ENCODE measurements at regions not wholly inside any gene's neighbourhood (a gene's known extent, or its start where the extent isn't known, plus 50 kb on each side); places are given as distances from the start of the nearest gene placed in this dataset.

GRCh38 chrX:39827951-39828350 lies 269.8 kb downstream of the BCOR start:
- WGBS (ENCODE audit: insufficient coverage), result 67% methylated on average over 13 of the region's 14 CpGs
- no peak overlapping the region for H3K4me3 ChIP-seq (ENCODE audit: low read length)
- H3K4me1 ChIP-seq (ENCODE audit: control insufficient read depth, insufficient read depth, low read length), result no peaks in the 10 kb centered on the region

DNA sequence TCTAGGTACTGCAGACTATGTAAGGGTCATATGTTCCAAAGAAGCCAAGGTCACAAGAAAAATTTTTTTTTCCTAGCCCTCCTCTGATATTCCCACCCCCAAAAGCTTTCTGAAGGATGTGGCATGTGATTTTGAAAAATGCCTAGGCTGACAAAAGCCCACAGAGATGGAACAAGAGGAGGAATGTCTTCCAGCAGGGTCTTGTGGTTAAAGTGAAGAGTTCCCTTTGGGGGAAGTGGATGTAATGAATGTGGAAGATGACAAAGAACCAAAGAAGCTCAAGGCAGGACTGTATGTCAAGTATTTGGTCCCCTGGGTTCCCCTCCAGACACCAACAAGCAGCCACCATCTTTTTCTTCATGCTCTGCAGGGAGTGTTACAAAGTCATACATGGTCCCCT lies 268.8 kb downstream of the BCOR start:
- H3K27ac ChIP-seq (ENCODE audit: low read length), result no peak overlapping the region
- H3K36me3 ChIP-seq (ENCODE audit: control insufficient read depth, insufficient read depth, low read length), result no peaks in the 10 kb centered on the region
- no peaks in the 10 kb centered on the region for H3K4me1 ChIP-seq (ENCODE audit: control insufficient read depth, insufficient read depth, low read length)
- H3K4me3 ChIP-seq (ENCODE audit: low read length), result no peak overlapping the region
- no peak for DNase-seq
- H3K9me3 ChIP-seq (replicated peaks; ENCODE audit: control insufficient read depth, low read depth, low read length), result no peaks in the 10 kb centered on the region
- peaks cover 53% of the 10 kb centered on the region for H3K27me3 ChIP-seq (ENCODE audit: control insufficient read depth, insufficient read depth, low read length)

More at GRCh38 chrX:39827951-39828350, 269.8 kb downstream of the BCOR start:
- no peak overlapping the region for H3K27ac ChIP-seq (ENCODE audit: low read length)
- no peak for DNase-seq
- no peaks in the 10 kb centered on the region for H3K9me3 ChIP-seq (replicated peaks; ENCODE audit: control insufficient read depth, low read depth, low read length)
- no peaks in the 10 kb centered on the region for H3K36me3 ChIP-seq (ENCODE audit: control insufficient read depth, insufficient read depth, low read length)
- peaks cover 57% of the 10 kb centered on the region for H3K27me3 ChIP-seq (ENCODE audit: control insufficient read depth, insufficient read depth, low read length)

DNA sequence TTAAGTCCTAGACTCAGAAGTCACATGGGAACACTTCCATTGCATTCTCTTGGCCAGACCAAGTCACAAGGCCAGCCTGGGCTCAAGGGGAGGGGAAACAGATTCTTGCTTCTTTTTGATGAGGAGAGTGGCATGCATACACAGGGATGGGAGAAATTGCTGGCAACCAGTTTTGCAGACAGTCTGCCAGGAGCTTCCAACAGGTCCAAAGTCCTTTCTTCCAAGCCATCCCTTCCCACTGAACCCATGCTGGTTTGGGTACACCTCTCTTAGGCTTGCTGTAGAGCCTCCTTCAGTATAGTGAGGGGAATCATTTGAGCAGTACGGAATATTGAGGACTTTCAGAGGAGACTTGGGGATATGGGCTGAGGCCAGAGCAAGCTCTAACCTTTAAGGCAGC lies 267.8 kb downstream of the BCOR start:
- H3K4me3 ChIP-seq (ENCODE audit: low read length), result no peak overlapping the region
- WGBS (ENCODE audit: insufficient coverage), result 100% methylated on average over 1 of the region's 1 CpG
- DNase-seq, result no peak
- no peak overlapping the region for H3K27ac ChIP-seq (ENCODE audit: low read length)
- H3K9me3 ChIP-seq (replicated peaks; ENCODE audit: control insufficient read depth, low read depth, low read length), result no peaks in the 10 kb centered on the region
- H3K4me1 ChIP-seq (ENCODE audit: control insufficient read depth, insufficient read depth, low read length), result no peaks in the 10 kb centered on the region
- H3K27me3 ChIP-seq (ENCODE audit: control insufficient read depth, insufficient read depth, low read length), result peaks cover 50% of the 10 kb centered on the region
- no peaks in the 10 kb centered on the region for H3K36me3 ChIP-seq (ENCODE audit: control insufficient read depth, insufficient read depth, low read length)

DNA sequence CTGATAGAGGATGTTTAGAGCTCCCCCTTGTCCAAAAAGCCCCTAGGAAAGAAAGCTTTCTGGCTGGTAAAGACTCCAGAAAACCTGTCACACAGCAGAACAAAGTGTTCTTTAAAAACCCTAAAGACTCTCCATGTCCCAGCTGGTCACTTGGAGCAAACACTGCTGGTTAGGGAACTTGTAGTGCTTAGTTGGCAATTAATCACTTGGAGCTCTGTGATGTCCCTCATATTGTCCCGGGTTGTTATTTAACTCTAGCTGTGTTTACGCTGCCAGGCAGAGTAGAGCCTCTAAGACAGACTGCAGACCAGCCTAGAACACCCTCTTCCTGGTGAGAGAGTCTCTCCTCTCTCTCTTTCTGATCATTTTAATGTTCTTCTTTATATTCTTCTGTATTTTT lies 267.3 kb downstream of the BCOR start:
- Histone ChIP-seq H3K36me3 (ENCODE audit: control insufficient read depth, insufficient read depth, low read length) (no peaks in the 10 kb centered on the region), H3K27ac (ENCODE audit: low read length) (no peak overlapping the region), H3K9me3 (replicated peaks; ENCODE audit: control insufficient read depth, low read depth, low read length) (no peaks in the 10 kb centered on the region), H3K4me1 (ENCODE audit: control insufficient read depth, insufficient read depth, low read length) (no peaks in the 10 kb centered on the region), H3K27me3 (ENCODE audit: control insufficient read depth, insufficient read depth, low read length) (peaks cover 49% of the 10 kb centered on the region), H3K4me3 (ENCODE audit: low read length) (no peak overlapping the region)
- DNase-seq, result no peak
- no CpG with 5 or more reads among the region's 2 CpGs for WGBS (ENCODE audit: insufficient coverage)

DNA sequence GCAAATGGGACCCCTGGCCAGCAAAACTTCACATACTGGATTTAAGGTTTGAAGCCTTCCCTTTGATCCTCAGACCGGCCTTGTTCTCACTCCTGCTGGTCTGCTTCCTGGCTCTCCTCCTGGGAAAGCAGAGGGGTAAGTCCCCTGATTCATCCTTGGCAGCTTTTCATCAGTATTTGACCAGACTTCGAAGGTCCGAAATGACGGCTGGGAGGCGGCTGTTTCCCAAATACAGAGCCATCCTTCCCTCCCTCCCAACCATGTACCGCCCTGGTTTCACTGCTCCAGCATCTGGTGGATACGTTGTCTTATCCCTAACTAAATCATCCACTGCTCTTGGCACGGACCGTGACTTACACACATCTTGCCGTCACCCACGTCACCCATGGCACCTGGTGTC lies 265.5 kb downstream of the BCOR start:
- peaks cover 49% of the 10 kb centered on the region for H3K27me3 ChIP-seq (ENCODE audit: control insufficient read depth, insufficient read depth, low read length)
- H3K27ac ChIP-seq (ENCODE audit: low read length), result no peak overlapping the region
- H3K9me3 ChIP-seq (replicated peaks; ENCODE audit: control insufficient read depth, low read depth, low read length), result no peaks in the 10 kb centered on the region
- WGBS (ENCODE audit: insufficient coverage), result 45% methylated on average over 9 of the region's 11 CpGs
- no peak overlapping the region for H3K4me3 ChIP-seq (ENCODE audit: low read length)
- H3K4me1 ChIP-seq (ENCODE audit: control insufficient read depth, insufficient read depth, low read length), result peaks cover 3% of the 10 kb centered on the region
- DNase-seq, result no peak
- no peaks in the 10 kb centered on the region for H3K36me3 ChIP-seq (ENCODE audit: control insufficient read depth, insufficient read depth, low read length)

- H3K36me3 ChIP-seq (ENCODE audit: control insufficient read depth, insufficient read depth, low read length), result no peaks in the 10 kb centered on the region
- H3K4me3 ChIP-seq (ENCODE audit: low read length), result no peak overlapping the region
- DNase-seq, result no peak
- no peak overlapping the region for H3K27ac ChIP-seq (ENCODE audit: low read length)
- WGBS (ENCODE audit: insufficient coverage), result 100% methylated on average over 1 of the region's 3 CpGs
- H3K27me3 ChIP-seq (ENCODE audit: control insufficient read depth, insufficient read depth, low read length), result peaks cover 42% of the 10 kb centered on the region
- H3K4me1 ChIP-seq (ENCODE audit: control insufficient read depth, insufficient read depth, low read length), result peaks cover 3% of the 10 kb centered on the region
- no peaks in the 10 kb centered on the region for H3K9me3 ChIP-seq (replicated peaks; ENCODE audit: control insufficient read depth, low read depth, low read length)
Observed at GRCh38 chrX:39834600-39834999, 263.2 kb downstream of the BCOR start.

- no peak for DNase-seq
- Histone ChIP-seq H3K4me3 (ENCODE audit: low read length) (no peak overlapping the region), H3K9me3 (replicated peaks; ENCODE audit: control insufficient read depth, low read depth, low read length) (no peaks in the 10 kb centered on the region), H3K27ac (ENCODE audit: low read length) (no peak overlapping the region), H3K27me3 (ENCODE audit: control insufficient read depth, insufficient read depth, low read length) (peaks cover 38% of the 10 kb centered on the region), H3K36me3 (ENCODE audit: control insufficient read depth, insufficient read depth, low read length) (no peaks in the 10 kb centered on the region), H3K4me1 (ENCODE audit: control insufficient read depth, insufficient read depth, low read length) (peaks cover 3% of the 10 kb centered on the region)
- WGBS (ENCODE audit: insufficient coverage), result 86% methylated on average over 5 of the region's 5 CpGs
Observed at GRCh38 chrX:39835241-39835640, 262.5 kb downstream of the BCOR start.

DNA sequence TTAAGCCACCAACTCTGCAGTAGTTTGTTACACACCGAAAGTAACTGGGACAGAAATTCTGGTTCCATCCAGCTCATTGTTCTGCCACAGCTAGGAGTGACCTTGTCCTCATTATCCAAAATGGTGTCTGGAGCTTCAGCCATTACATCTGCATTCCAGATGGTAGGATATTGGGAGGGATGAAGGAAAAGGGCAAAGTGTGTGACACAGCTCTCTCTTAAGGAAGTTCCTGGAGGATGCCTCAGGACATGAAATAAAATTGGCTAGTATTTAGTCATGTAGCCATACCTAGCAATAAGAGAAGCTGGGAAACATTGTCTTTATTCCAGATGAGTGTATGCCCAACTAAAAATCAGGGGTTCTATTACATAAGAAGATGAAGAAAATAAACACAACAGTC lies 262.0 kb downstream of the BCOR start:
- H3K27ac ChIP-seq (ENCODE audit: low read length), result no peak overlapping the region
- H3K9me3 ChIP-seq (replicated peaks; ENCODE audit: control insufficient read depth, low read depth, low read length), result no peaks in the 10 kb centered on the region
- no peak for DNase-seq
- peaks cover 5% of the 10 kb centered on the region for H3K4me1 ChIP-seq (ENCODE audit: control insufficient read depth, insufficient read depth, low read length)
- H3K27me3 ChIP-seq (ENCODE audit: control insufficient read depth, insufficient read depth, low read length), result peaks cover 38% of the 10 kb centered on the region
- no peak overlapping the region for H3K4me3 ChIP-seq (ENCODE audit: low read length)
- WGBS (ENCODE audit: insufficient coverage), result 67% methylated on average over 1 of the region's 1 CpG
- H3K36me3 ChIP-seq (ENCODE audit: control insufficient read depth, insufficient read depth, low read length), result no peaks in the 10 kb centered on the region

GRCh38 chrX:39836802-39837420 lies 260.8 kb downstream of the BCOR start:
- H3K36me3 ChIP-seq (ENCODE audit: control insufficient read depth, insufficient read depth, low read length), result no peaks in the 10 kb centered on the region
- no peak for DNase-seq
- peaks cover 14% of the 10 kb centered on the region for H3K4me1 ChIP-seq (ENCODE audit: control insufficient read depth, insufficient read depth, low read length)
- peaks cover 48% of the 10 kb centered on the region for H3K27me3 ChIP-seq (ENCODE audit: control insufficient read depth, insufficient read depth, low read length)
- no peaks in the 10 kb centered on the region for H3K9me3 ChIP-seq (replicated peaks; ENCODE audit: control insufficient read depth, low read depth, low read length)
- 60% methylated on average over 6 of the region's 8 CpGs for WGBS (ENCODE audit: insufficient coverage)
- no peak overlapping the region for H3K27ac ChIP-seq (ENCODE audit: low read length)
- no peak overlapping the region for H3K4me3 ChIP-seq (ENCODE audit: low read length)

DNA sequence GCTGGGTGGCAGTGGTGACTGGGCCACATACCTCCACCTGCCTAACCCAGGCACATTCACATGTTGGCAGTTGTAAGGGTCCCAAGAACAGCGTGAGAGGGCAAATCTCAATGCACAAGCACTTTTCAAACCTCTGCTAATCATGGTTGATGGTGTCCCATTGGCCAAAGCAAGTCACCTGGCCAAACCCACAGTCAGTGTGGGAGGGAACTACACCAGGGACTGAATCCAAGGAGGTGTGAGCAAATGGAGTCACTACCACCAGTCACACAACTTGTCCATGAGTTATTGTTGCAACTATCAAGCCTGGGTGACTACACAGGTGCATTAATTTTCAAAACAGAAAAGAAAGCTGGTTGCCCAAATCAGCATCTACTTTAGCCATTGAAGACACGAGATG lies 260.1 kb downstream of the BCOR start:
- Histone ChIP-seq H3K4me1 (ENCODE audit: control insufficient read depth, insufficient read depth, low read length) (peaks cover 14% of the 10 kb centered on the region), H3K36me3 (ENCODE audit: control insufficient read depth, insufficient read depth, low read length) (no peaks in the 10 kb centered on the region), H3K27me3 (ENCODE audit: control insufficient read depth, insufficient read depth, low read length) (peaks cover 47% of the 10 kb centered on the region), H3K4me3 (ENCODE audit: low read length) (no peak overlapping the region), H3K9me3 (replicated peaks; ENCODE audit: control insufficient read depth, low read depth, low read length) (no peaks in the 10 kb centered on the region), H3K27ac (ENCODE audit: low read length) (no peak overlapping the region)
- no peak for DNase-seq
- 75% methylated on average over 1 of the region's 2 CpGs for WGBS (ENCODE audit: insufficient coverage)

DNA sequence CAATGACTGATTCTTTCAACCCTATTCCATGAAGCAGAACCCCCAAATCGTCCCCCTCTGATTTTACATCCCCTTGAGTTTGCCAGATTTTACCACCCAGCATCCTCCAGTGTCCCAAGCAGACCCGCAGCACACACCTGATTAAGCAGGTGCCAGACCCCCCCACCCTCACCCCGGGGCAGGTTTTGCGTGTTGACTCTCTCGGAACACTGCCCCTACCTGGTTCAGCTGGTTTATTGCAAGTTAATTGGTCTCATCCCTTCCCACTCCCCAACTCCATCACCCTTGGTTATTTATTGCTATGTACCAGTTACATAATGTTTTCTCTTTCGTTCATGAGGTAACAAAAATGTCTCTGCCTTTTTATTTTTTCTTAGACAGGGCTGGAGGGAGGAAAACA lies 258.4 kb downstream of the BCOR start:
- H3K4me1 ChIP-seq (ENCODE audit: control insufficient read depth, insufficient read depth, low read length), result peaks cover 20% of the 10 kb centered on the region
- no peak overlapping the region for H3K27ac ChIP-seq (ENCODE audit: low read length)
- no peak for DNase-seq
- WGBS (ENCODE audit: insufficient coverage), result 38% methylated on average over 4 of the region's 6 CpGs
- H3K9me3 ChIP-seq (replicated peaks; ENCODE audit: control insufficient read depth, low read depth, low read length), result no peaks in the 10 kb centered on the region
- H3K27me3 ChIP-seq (ENCODE audit: control insufficient read depth, insufficient read depth, low read length), result peaks cover 46% of the 10 kb centered on the region
- H3K36me3 ChIP-seq (ENCODE audit: control insufficient read depth, insufficient read depth, low read length), result no peaks in the 10 kb centered on the region
- H3K4me3 ChIP-seq (ENCODE audit: low read length), result no peak overlapping the region

Data from muscle of leg (tissue), 3 donors.